HG02798 (cell line): ENCODE measurements at regions not wholly inside any gene's neighbourhood (a gene's known extent, or its start where the extent isn't known, plus 50 kb on each side); places are given as distances from the start of the nearest gene placed in this dataset.
"Not testable (repeated sequence)": the region's sequence is repeated elsewhere in the genome, so short reads cannot be mapped to it uniquely, and the experiment has no call there.

ENCODE experiments used
- ATAC-seq: cut with Tn5 transposase; IDR thresholded peaks from one replicate; pipeline ENCODE4 v1.9.1; 2021; ENCODE audit warnings: mild to moderate bottlenecking; ENCODE audit not compliant: unreplicated experiment, poor library complexity

DNA sequence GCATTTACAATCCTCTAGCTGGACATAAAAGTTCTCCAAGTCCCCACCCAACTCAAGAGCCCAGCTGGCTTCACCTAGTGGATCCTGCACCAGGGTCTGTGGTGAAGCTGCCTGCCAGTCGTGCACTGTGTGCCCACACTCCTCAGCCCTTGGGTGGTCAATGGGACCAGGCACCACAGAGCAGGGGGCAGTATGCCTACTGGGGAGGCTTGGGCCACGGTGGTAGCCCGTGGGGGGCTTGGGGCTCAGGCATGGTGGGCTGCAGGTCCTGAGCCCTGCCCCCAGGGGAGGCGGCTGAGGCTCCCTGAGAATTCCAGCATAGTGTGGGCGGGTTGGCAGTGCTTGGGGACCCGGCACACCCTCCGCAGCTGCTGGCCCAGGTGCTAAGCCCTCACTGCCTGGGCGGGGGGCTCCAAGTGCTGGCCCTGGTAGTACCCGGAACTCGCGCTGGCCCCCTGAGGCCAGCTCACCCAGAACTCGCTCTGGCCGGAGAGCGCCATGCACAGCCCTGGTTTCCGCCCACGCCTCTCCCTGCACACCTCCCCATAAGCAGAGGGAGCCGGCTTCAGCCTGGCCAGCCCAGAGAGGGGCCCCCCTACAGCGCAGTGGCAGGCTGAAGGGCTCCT lies 1473.4 kb downstream of the SUCLG1 start:
- no peak for ATAC-seq

DNA sequence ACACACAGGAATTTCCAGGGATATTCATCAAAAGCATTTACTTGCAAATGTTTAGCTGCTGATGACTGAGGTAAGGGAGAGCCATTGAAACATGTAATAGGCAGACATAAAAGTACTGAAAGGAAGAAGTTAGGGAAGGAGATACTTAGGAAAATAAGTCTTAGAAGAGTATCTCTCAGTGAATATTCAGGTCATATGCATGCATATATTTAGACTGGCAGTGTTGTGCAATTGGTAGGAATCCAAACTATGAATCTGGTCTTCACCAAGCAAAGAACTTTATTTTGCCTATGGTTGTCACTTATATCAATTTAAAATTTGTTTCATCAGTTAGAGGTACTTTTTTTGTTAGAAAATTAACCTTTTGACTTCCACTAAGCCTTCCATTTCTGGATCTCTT lies 1490.7 kb downstream of the SUCLG1 start:
- no peak for ATAC-seq

DNA sequence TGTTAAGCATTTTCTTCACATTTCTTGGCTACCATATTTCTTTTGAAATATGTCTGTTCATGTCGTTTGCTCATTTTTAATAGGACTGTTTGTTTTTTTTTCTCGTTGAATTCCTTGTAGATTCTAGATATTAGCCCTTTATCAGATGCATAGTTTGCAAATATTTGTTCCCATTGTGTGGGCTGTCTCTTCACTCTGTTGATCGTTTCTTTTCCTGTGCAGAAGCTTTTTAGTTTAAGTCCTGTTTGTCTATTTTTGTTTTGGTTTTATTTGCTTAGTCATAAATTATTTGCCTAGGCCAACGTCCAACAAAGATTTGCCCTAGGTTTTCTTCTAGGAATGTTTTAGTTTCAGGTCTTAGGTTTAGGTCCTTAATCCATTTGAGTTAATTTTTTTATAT lies 1494.7 kb downstream of the SUCLG1 start:
- ATAC-seq = no peak

DNA sequence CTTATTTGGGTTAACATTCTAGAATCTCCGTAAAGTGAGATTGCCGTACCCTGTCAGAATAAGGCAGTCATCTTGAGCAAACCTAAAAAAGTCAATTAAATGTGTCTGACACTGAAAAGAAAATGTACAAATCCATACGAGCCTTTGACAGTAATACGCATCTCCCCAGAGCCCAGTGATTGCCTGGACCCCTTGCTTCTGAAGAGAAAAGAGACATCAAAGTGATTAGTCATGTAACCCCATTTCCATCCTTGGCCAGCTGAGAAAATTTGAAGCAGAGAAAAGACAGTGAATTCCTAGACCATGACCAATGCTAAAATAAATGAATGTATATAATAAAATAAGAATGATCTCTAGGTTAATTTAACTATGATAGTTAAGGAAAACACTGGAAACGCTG lies 1499.4 kb downstream of the SUCLG1 start:
- no peak for ATAC-seq

DNA sequence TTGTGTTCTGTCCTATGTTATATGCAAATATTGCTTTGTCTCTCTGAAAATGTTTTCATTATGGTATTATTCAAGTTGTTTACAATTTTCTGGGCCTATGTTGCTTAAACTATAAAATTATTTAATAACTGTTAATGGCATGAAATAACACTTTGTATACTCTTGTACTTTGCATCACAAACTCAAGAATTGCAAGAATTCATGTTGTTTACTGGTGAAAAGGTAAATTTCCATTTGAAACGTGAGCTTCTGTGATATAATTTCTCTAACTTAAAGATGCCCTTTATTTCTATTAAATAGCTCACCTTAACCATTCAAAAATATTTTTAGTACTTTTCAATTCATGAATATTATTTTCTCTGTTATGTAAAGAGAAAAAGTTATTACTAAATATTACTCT lies 1504.2 kb downstream of the SUCLG1 start:
- ATAC-seq = no peak

DNA sequence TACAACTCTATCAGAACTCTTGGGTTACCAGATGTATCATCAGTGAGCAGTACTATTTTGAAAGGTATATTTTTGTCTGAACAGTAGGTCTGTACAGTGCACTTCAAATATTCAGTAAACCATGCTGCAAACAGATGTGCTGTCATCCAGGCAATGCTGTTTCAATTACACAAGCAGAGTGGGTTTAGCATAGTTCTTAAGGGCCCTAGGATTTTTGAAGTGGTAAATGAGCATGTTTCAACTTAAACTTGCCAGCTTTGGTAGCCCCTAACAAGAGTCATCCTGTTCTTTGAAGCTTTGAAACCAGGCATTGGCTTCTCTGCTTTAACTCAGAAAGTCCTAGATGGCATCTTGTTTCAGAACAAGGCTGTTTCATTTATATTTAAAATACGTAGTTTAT lies 1519.9 kb downstream of the SUCLG1 start:
- ATAC-seq = no peak

DNA sequence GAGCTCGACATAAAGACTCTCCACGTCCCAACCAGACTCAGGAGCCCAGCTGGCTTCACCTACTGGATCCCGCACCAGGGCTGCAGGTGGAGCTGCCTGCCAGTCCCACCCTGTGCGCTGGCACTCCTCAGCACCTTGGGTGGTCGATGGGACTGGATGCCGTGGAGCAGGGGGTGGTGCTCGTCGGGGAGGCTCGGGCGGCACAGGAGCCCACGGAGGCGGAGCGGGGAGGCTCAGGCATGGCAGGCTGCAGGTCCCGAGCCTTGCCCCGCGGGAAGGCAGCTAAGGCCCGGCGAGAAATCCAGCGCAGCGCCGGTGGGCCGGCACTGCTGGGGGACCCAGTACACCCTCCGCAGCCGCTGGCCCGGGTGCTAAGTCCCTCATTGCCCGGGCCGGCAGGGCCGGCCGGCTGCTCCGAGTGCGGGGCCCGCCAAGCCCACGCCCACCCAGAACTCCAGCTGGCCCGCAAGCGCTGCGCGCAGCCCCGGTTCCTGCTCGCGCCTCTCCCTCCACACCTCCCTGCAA lies 1520.7 kb downstream of the SUCLG1 start:
- not testable (repeated sequence) for ATAC-seq

DNA sequence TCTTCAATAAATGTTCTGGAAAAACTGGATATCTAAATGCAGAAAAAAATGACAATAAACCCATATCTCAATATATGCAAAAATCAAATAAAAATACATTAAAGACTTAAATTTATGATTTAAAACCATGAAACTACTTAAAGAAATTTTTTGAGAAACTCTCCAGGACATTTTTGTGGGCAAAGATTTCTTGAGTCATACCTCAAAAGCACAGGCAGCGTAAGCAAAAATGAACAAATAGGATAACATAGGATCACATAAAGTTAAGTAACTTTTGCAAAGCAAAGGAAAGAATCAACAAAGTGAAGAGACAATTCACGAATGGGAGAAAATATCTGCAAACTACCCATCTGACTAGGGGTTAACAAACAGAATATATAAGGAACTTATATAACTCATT lies 1545.5 kb downstream of the SUCLG1 start:
- ATAC-seq = no peak

DNA sequence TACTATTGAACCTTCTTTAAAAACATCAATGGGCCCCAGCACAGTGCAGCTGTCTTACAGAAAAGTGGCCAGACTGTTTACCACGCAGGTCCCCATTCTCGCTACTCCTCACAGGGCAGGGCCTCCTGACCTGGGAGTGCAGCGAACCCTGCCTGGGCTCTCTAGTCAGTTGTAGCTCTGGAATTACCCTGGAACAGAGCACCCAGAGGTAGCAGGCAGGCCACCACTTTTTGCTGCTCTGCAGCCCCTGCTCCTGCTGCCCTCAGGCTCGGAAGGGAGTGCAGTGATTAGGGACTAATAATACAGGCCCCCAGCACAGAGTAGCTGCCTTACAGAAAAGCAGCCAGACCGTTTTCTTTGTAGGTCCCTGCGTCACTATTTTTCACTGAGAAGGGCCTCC lies 1563.0 kb downstream of the SUCLG1 start:
- no peak for ATAC-seq

DNA sequence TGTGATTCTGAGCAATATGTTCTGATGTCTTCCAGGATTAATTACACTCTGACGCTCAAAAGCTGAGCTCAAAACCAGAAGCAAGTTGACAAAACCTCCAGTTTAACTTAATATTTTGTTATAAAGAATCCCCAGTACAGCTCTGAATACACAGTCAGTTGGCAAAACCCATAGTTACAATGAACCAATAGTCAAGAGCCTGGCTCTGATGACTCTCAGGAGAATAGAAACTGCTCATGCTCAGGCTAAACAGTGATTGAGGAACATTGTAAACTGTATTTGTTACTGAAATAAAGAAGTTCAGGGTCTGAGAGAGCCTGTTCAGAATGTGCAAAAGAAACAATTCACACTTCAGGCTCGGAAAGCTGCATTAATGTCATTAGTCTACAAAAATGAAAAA lies 1565.9 kb downstream of the SUCLG1 start:
- ATAC-seq = no peak

DNA sequence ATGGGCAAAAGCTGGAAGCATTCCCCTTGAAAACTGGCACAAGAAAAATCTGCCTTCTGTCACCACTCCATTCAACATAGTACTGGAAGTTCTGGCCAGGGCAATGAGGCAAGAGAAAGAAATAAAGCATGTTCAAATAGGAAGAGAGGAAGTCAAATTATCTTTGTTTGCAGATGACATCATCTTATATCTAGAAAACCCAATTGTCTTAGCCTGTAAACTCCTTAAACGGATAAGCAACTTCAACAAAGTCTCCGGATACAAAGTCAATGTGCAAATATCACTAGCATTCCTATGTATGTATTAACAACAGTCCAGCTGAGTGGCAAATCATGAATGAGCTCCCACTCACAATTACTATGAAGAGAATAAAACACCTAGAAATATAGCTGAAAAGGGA lies 1579.3 kb downstream of the SUCLG1 start:
- no peak for ATAC-seq

DNA sequence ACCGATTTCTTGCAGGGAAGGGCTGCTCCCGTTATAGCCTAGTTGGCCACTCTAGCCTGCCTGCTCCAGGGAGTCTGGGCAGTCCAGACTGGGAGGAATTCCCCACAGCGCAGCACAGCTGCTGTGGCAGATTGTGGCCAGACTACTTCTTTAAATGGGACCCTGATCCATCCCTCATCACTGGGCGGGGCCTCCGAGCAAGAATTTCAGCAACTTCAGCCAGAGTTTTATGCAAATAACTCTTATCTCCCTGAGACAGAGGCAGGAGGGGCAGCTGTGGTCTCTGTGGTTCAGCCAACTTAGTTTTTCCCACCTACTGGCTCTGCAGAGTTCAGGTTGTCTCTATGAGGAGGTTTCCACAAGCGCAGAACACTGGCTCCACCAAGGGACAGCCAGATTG lies 1583.2 kb downstream of the SUCLG1 start:
- no peak for ATAC-seq

DNA sequence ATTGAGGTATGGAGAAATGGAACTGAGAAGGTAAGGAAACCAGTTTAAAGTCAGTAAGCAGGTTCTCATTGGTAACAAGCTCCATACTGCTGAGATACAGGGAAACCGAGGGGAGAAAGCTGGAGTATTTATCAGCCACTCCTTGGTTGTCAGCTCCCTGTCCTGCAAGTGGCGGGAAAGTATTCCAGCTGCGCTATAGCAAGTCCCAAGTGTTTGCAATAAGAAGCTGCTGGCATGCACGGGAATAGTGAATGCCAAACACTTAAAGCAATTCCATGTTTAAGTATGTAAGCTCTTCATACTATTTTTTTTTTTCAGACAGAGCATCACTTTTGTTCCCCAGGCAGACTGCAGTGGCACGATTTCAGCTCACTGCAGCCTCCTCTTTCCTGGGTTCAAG lies 1601.1 kb downstream of the SUCLG1 start:
- no peak for ATAC-seq

DNA sequence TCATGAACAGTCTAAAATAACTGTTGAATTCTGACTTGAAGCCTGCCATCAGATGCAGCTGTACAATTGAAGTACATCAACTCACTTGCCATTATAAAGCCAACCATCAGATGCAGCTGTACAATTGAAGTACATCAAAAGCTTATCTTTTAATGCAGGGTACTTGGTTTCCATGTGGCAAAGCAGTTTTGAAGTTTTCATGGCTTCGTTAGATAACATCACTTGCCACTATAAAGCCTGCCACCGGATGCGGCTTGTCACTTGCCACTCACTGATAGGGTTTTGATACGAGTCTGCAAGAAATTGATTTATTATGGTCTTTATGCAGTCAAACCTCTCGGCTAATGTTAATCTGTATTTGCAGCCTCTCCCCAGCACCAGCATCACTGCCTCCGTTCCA lies 1605.8 kb downstream of the SUCLG1 start:
- no peak for ATAC-seq

DNA sequence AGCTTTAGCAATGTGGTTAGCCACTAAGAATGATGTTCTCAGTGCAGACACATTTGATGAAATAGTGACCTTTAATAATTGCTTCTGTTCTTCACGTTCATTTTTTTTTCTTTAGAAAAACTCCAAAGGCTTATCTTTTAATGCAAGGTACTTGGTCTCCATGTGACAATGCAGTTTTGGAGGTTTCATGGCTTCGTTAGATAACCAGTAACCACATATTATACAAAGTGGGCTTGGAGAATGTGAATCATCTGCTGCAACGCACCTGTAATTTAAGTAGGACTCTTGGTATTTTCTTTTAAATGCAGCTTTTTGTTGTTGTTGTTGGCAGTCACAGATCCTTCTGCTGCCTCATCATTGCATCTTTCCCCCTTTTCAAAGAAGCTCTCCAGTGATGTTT lies 1606.3 kb downstream of the SUCLG1 start:
- ATAC-seq = no peak

DNA sequence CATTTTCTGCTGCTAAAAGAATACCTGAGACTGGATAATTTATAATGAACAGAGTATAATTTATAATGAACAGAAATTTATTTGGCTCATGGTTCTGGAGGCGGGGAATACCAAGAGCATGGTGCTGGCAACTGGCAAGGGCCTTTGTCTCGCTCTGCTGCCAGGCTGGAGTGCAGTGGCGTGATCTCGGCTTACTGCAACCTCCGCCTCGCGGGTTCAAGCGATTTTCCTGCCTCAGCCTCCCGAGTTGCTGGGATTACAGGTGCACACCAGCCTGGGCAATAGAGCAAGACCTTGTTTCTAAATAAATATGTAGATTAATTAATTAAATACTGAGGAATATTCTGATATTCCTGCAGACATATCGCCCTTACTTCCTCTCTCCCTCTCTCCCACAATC lies 1610.8 kb downstream of the SUCLG1 start:
- no peak for ATAC-seq

DNA sequence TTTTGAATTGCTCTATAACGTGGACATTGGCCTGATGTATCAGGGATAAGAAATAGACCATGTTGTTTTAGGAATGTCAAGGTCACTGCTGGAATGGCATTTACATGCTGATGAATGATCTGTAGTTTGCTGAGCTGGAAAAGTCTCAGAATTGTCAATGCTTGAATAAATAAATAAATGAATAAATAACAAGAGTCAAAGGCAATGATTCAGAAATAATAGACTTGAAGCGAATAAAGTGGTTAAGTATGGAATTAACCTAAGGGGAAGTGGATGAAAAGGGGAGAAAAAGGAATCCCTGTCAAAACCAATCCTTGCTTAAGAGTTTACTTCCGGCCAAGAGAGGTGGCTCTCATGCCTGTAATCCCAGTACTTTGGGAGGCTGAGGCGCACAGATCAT lies 1620.0 kb downstream of the SUCLG1 start:
- ATAC-seq = no peak

DNA sequence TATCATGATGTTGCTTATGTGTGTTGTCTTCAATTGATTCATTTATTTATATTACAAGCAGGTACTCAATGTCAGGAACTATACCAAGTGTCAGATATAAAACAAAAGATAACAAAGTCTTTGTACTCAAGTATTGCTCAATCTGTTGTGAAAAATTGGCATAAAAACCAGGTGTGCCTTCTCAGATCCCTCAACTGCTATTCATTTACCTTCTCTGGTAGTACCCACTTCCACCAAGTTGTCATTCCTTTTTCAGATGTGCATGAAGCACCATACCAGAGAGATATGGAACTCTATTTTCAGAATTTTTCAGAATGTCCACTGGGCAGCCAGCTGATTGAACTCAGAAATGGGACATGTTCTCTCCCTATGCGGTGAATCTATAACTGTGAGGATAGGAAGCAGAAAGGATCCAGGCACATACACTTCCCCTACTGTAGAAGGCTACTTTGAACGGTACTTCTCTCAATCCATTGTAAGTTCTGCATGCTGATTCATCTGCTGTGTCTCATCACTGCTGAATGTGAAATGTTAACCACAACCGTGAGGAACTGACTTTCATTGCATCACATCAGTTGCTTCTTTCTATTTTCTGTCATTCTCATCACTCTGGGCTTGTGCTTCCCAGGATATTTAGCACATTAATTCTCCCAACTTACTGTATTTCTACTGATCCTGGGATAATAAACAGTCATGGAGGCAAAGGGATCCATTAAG lies 1621.3 kb downstream of the SUCLG1 start:
- ATAC-seq = no peak

DNA sequence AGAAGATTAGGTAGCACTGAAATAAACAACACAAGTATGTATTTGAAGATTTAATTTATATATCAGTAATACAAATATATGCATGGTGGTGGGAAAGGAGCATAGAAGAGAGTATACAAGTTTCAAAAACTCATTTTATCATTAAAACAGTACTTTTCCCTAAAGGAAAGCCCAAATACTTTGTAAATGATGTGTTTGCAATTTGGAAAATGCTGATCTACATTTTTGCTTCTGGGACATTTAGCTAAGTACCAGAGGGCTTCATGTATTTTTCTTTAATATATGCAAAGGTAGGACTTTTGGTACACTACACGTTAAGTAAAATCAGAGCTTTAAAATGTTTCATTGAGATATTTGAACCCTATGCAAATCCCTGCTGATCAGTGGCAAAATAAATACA lies 1624.2 kb downstream of the SUCLG1 start:
- ATAC-seq = no peak

DNA sequence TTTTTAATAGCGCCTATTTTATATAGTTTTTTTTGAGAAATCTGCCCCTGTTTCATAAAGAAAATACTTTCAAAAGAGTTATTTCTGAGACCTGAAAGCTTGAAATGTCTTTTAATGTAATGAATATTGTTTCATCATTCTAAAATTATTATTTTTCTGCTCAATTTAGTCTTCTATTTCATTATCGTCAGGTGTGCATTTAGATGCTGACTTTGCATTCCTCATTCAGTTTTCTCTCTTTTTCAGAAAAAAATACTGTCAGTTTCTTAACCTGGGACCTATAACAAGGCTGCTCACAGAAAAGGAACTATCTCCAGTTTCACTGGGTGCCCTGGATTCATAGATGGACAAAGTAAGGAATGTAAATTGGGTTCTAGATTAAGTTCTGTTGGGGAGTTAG lies 1631.7 kb downstream of the SUCLG1 start:
- ATAC-seq = no peak

DNA sequence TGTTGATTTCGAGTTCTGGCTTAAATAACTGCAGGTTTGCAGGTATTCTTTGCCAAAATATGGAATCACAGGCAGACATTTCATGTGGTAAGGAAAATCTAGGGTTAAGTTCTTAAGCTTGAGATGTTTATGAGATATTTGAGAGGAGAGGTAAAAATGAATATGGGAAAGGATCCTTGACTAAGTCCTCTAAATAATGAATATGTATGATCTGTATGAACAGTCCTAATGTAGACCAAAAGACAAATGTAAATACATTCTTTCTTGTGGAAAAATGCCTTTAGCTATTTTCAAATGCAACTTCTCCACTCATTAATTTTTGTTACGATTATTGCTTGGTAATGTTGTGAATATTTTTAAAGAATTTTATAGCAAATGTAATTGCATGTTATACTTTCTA lies 1632.6 kb downstream of the SUCLG1 start:
- no peak for ATAC-seq

DNA sequence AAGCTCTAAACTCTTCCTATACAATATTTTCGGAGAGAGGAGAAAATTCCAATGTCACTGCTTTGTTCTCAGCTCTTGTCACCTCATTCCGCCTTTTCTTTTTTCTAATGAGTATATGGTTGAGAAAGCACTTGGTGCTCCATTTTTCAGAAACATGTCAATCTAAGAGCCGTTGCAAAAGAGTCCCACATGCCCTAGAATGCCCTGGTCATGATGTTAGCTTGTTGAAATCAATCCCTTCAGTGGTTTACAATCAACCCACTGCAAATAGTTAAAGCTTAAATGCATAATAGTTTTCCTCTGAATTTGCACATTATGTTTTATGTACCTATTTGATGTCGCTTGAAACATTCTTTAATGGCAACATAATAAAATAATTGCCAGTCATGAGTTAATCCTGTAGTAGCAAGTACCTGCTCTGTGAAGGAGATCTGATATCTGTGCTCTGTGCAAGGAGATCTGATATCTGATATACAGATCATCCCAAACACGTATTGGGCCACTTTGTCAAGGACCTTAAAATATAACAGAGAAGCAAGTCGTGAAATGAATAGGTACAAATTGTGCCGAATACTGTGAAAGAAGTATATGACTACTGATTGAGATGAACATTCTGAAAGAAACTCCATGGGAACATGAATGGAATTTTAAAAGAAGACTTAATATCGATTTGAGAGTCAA lies 1633.5 kb downstream of the SUCLG1 start:
- no peak for ATAC-seq
